CD4-positive, alpha-beta T cell treated with Interleukin-12 subunit alpha and Interleukin-12 subunit beta, for 1 hour (primary cell): ENCODE measurements at regions not wholly inside any gene's neighbourhood (a gene's known extent, or its start where the extent isn't known, plus 50 kb on each side); places are given as distances from the start of the nearest gene placed in this dataset.

Experiments used
- DNase-seq: peaks from one replicate; pipeline ENCODE4 v3.0.0-alpha.2; 2020

DNA sequence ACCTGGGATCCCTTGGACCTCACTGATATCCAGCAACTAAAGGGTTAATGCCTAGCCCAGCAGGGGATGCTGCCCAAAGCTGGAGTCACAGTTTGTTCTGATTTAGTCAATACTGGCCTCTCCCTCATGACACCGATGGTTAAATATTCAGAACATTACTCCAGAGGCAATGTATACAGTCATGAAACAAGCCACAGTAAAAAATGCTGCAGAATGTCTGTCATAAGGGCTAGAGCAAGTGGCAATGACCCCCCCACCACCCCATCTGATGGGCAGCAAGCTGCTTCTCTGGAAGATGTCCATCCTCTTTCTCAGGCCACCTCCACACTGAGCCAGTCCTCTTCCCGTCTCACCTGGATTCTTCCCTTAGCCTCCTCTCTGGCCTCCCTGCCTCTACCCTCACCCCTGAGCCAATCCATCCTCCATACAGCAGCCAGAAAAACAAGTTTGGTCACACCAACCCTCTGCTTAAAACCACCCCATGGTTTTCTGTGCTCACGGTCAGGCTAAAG is 99.0 kb upstream of the KCNG1 start:
- DNase-seq = no peak

DNA sequence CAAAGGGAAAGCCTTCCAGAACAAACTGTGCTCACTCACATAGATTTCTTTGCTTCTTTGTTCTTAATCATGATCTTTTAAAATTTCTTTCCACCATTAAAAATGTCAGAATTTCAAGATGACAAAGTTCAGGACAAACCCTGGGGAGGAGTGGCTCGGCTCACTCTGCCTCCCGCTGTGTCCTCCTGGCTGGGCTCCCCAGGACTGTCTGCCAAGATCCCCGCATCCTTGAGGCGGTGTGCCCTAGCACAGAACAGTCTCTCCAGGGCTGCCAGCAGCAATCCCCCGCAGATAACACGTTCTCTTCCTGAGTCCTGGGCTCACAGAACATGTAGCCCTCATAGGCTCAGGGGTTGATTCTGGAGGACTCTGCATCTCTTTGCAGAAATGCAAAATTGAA is 98.4 kb upstream of the KCNG1 start:
- DNase-seq = no peak

DNA sequence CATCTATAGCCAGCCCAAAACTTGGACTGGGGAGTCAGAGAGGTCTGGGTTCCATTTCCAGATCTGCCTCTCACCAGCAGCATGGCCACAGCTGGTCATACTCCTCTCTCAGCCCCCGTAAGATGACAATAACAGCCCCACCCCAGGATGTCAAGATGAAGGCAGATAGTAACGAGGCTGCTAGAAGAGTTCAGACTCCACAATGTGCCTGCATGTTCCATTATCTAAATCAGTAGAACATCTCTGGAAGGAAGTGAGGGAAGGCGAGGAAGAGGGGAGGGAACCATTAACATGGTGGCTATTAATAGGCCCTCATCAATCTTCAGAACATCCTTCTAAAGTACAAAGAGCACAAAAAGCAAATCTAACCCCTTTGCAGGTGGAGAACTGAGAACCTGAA is 98.0 kb upstream of the KCNG1 start:
- no peak for DNase-seq

DNA sequence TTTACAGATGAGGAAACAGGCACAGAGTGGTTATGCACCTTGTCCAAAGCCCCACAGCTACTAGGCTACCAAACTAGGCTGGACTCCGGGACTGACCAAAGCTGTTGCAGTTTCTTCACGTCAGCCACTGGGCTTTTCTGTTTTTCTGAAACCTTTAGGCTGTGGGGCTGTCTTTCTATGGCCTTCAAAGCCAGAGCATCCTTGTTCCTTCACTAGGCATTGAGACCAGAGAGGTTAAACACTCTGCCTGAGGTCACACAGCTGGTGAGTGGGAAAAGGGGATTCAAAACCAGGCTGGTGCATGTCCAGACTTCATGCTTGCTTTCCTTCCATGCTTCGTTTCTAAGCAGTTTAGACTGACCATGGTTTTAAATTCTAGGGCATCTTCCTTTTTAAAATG is 97.5 kb upstream of the KCNG1 start:
- DNase-seq = no peak

DNA sequence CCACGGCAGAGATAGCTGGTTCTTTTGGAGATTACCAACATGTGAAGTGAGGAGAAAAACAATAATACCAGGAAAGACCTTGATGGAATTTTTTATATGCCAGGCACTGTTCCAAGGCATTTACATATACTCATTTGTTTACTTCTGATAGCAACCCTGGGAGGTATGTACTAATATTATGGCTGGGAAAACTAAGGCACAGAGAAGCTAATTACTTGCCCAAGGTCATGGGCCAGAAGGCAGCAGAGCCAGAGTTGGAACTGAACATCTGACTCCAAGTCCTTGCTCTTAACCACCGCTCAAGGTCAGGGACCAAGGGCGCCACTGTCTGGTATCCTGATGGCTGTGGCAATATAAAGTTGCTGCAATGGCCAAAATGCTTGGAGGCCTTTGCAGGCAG is 97.0 kb upstream of the KCNG1 start:
- DNase-seq = no peak

DNA sequence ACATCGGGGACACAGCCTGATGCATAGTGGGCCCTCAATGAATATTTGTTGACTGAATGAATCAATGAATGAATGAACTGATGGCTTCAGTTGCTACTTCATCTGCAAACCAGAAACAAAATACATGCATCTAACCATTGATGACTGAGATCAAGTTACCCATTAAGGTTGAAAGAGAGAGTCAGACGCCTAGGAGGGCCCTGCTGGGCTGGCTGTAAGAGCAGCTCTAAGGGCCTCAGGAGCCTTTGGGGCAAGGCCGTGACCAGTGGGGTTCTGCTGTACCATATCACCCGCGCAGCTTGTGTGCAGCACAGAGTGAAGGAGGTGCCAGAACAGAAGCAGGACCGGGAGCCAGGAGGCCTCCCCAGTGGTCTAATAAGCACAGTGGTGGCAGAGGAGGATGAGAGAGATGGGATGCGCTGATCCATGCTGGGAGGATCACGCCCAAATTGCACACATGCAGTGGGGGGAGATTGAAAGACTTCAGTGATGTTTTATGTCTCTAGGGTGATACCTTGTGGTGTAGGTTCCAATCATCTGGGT is 96.1 kb upstream of the KCNG1 start:
- DNase-seq = no peak

- no peak for DNase-seq
Observed at GRCh38 chr20:51118216-51118615, 95.3 kb upstream of the KCNG1 start.

- DNase-seq = no peak
Observed at GRCh38 chr20:51116765-51117686, 94.1 kb upstream of the KCNG1 start.

GRCh38 chr20:51111290-51111689 is 88.4 kb upstream of the KCNG1 start:
- DNase-seq = no peak

DNA sequence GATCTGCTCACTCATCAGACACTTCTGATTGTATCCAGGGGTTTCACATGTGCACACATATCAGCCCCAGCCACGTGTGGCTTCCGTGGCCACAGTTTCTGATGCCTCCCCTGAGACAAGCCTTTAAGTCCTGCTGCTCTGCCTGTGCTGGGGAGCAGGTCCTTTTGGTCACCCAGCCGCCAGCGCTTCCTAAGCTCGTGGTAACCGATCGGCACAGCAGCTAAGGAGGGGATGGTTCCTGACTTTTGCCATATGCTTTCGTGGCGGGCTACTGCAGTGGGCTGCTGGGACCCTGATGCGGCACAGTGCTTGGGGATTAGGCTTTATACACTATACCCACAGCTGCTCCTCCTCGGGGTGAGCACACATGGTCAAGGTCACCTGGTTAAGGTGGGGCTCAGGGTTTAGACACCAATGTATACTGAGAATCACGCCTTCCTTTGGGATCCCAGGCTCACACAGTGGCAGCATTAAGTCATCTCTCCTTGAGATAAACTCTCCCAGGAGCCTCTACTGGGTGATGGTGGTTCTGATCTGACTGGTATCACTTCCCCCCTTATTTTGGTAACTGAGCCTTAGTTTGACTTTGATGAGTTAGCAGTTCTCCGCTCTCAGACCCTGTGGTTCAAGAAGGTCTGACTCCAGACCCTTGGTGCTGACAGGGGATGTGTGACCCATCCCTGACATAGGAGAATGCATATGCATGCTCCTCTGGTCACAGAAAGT is 85.9 kb upstream of the KCNG1 start:
- DNase-seq = no peak

DNA sequence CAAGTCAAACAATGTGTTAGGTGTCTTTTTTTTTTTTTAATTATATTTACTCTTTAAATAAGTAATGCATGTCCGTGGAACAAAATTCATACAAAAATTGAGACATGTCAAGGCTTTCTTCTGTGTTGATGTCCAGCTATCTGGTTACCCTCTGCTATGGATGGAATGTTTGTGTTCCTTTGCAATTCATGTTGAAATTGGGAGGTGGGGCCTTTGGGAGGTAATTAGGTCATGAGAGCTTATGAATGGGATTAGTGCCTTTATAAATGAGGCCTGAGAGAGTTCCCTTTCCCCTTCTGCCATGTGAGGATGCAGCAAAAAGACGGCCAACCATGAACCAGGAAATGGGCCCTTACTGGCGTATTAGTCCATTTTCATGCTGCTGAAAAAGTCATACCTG is 83.1 kb upstream of the KCNG1 start:
- no peak for DNase-seq

DNA sequence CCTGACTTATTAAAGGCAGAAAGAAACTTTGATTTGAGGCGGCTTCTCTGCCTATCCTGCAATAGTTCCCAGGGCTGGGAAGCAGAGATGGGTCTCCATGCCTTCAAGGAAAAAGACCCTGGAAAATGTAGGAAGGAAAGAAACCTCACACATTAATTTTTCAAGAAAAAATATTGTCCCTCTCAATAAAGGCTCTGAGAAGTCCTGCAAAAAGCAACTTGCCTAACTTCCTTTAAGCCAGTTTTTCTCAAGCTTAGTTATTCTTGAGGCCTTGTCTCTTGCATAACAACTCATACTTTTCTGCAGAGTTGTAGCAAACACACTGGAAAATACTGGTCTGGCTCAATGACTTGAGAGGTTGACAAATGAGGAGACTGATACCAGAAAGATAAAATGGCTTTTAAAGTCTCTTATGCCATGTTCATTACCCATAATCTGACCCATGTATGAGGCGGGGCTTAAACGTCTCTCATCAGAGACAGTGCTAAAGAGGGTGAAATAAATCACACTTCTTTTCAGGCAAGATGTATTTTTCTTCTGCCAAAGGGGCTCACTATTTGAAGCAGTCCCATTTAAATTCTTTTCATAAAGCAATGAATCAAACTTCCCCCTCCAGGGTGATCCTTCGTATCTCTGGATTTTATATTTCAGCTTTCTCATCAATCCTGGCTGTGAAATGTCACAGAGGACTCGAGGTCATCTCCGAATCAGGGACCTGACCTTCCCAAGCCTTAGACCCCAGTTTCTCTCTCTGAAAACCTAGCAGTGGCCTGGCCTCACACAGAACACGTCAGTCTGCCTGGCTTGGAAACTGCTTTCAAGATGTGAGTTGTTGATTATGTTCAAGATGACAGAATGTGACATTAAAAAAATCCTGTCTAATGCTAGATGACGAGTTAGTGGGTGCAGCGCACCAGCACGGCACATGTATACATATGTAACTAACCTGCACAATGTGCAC is 82.3 kb upstream of the KCNG1 start:
- DNase-seq = no peak

DNA sequence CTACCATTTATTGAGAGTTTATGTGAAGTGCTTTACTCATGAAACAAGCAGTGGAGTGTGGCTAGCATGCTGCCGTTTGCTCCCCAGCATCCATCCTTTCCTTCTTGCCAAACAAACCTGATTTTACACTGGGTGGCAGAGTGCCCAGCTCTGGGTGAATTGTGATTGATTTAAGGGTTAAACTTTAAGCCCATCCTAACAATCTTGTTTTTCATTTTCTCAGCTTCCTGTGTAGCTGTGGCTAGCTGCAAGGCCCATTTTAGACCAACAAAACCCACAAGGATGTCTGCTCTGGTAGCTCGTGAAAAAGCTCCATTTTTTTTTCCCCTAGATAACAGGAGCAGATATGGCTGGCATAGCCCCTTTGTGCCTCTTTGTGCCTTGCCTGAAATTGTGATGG is 77.7 kb upstream of the KCNG1 start:
- DNase-seq = no peak

- DNase-seq = no peak
Observed at GRCh38 chr20:51098284-51098810, 75.4 kb upstream of the KCNG1 start.

DNA sequence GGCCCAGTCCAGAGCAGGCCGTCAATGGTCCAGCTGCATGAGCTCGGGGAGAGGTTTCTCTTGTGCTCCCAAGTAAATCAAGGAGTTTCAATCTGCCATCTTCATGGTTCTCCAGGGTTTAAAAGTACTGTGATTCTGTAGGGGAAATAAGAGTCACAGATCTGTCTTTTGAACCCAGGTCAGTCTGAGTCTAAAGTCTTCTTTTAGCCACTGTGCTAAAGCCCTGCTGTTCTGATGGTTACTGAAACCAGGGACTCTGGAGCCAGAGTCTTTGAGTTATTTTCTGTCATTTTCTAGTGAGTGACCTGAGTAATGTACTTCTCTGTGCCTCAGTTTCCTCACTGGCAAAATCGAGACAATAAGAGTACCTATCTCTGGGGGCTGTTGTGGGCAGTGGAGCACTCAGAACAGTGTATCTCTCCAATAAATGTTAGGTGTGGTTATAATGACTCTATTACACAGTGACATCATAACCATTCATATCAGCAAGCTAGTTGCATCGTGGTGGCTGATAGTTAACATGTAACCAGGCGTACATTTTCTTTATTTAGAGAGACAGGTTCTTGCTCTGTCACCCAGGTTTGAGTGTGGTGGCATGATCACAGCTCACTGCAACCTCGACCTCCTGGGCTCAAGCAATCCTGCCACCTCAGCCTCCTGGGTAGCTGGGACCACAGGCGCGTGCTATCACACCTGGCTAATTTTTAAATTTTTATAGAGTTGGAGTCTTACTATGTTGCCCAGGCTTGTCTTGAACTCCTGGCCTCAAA is 74.6 kb upstream of the KCNG1 start:
- DNase-seq = no peak

DNA sequence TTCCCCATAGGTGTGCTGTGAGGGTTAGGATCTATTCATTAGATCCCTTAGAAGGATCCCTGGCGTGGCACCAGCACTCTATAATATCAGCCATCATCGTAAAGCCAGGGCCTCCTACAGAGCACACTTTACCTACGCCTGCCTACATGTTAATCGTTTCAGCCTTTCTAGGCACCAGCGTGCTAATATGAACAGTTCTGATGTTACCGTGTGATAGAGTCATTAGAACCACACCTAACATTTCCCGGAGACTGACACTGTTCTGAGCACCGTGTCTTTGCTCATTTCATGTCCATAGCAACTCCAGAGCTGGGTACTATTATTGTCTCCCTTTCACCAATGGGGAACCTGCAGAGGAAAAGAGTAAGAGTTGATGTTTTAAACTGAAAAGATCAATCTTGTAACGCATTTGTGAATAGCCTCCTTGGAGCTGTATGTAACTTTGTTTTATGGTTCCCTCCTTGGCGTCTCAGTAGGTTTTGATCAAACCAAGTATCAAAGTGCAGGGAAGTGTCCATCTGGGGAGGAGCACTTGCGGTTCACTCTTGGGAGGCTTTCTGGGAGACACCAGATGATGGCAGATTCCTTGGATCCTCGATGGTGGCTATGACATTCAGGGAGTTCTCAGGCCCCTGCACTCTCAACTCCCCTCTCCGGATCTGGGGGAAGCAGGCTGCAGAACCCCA is 73.8 kb upstream of the KCNG1 start:
- no peak for DNase-seq

- DNase-seq = no peak
Observed at GRCh38 chr20:51095633-51096521, 73.0 kb upstream of the KCNG1 start.

GRCh38 chr20:51094221-51094620 is 71.3 kb upstream of the KCNG1 start:
- no peak for DNase-seq

GRCh38 chr20:51093240-51093763 is 70.4 kb upstream of the KCNG1 start:
- DNase-seq = no peak

GRCh38 chr20:51092338-51092737 is 69.4 kb upstream of the KCNG1 start:
- no peak for DNase-seq
